ENCODE measurements at regions not wholly inside any gene's neighbourhood (a gene's known extent, or its start where the extent isn't known, plus 50 kb on each side); places are given as distances from the start of the nearest gene placed in this dataset.

DNA sequence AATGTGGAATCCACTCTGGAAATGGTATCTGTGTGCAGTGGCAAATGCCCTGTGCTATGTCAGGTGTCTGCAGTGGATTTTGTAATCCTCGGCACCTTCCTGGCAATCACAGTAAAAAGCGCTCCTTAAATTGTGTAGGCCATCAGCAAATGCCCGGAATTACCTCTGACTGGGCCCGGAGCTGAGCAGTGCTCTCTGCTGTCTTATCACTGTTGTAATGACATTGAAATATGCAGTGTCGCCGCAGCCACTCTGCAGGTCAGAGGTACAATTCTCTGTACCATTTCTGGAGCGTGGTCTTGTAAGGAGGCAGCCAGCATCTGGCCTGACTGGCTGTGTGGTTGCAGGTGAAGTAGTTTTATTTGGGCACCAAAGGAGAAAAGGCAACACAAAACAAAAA, 416.4 kb upstream of the MKI67 start:
- no peaks in the 10 kb centered on the region for H3K36me3 ChIP-seq
- WGBS, 3 donors = 85 to 88% (median 88%) methylated on average over 7 of the region's 7 CpGs
- intact Hi-C loops (cut with DNase I) = no loop called here
- no peak overlapping the region for H3K4me3 ChIP-seq
- H3K27me3 ChIP-seq = no peaks in the 10 kb centered on the region
- H3K9me3 ChIP-seq = no peaks in the 10 kb centered on the region
- TF ChIP-seq POLR2A (IDR thresholded peaks at IDR 0.05) (no peak), EP300 (IDR thresholded peaks at IDR 0.05) (no peak)
- TF ChIP-seq, protein P1, sequence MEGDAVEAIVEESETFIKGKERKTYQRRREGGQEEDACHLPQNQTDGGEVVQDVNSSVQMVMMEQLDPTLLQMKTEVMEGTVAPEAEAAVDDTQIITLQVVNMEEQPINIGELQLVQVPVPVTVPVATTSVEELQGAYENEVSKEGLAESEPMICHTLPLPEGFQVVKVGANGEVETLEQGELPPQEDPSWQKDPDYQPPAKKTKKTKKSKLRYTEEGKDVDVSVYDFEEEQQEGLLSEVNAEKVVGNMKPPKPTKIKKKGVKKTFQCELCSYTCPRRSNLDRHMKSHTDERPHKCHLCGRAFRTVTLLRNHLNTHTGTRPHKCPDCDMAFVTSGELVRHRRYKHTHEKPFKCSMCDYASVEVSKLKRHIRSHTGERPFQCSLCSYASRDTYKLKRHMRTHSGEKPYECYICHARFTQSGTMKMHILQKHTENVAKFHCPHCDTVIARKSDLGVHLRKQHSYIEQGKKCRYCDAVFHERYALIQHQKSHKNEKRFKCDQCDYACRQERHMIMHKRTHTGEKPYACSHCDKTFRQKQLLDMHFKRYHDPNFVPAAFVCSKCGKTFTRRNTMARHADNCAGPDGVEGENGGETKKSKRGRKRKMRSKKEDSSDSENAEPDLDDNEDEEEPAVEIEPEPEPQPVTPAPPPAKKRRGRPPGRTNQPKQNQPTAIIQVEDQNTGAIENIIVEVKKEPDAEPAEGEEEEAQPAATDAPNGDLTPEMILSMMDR (IDR thresholded peaks at IDR 0.05) = no peak
- no peak overlapping the region for H3K27ac ChIP-seq
- no peaks in the 10 kb centered on the region for H3K4me1 ChIP-seq (ENCODE audit: insufficient read depth)
- no peak for DNase-seq

DNA sequence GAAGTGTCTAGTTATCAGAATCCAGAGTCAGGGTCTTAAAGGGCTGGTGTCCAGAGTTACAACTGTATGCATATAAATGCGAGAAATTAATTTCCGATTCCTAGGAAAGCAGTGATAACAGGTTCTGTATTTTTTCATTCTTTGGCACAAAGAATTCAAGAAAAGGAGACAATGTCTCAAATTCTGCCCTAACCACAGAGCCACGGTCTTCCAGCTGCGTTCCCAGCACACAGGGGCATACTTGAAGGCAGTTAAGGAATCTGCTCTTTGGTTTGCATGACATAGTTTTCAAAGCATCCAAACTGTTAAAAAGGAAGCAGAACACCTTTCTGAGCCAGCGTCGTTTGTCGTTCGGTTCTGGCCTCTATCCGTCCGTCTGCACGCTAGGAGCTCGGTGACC, 416.9 kb upstream of the MKI67 start:
- Histone ChIP-seq H3K4me3 (no peak overlapping the region), H3K4me1 (ENCODE audit: insufficient read depth) (no peaks in the 10 kb centered on the region), H3K27me3 (no peaks in the 10 kb centered on the region), H3K36me3 (no peaks in the 10 kb centered on the region), H3K9me3 (no peaks in the 10 kb centered on the region), H3K27ac (no peak overlapping the region)
- DNase-seq = no peak
- WGBS, 3 donors = 86 to 92% (median 90%) methylated on average over 12 of the region's 12 CpGs
- TF ChIP-seq EP300 (IDR thresholded peaks at IDR 0.05) = no peak
- TF ChIP-seq, protein P1 (IDR thresholded peaks at IDR 0.05) = no peak
- no peak for TF ChIP-seq POLR2A (IDR thresholded peaks at IDR 0.05)
- intact Hi-C loops (cut with DNase I) = no loop called here

DNA sequence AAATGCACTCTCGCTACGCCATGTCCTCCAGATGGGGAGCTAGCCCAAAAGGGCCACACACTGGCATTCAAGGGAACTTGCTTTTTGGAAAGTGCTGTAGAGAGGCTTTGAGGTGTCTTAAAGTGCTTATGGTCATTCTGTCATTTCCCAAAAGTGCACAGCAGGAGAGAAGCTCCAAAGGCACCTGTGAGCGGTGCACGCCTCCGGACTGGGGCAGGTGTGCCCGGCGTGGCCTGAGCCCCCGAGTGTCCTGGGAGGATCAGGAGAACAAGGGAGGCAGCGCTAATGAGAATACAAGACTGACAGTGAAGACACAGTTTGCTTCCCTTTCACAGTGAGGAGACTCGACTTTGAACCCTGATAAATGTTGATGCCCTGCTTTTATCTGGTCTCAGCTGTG, 419.0 kb upstream of the MKI67 start:
- Histone ChIP-seq H3K9me3 (no peaks in the 10 kb centered on the region), H3K4me1 (ENCODE audit: insufficient read depth) (no peaks in the 10 kb centered on the region), H3K27ac (no peak overlapping the region), H3K27me3 (no peaks in the 10 kb centered on the region), H3K36me3 (no peaks in the 10 kb centered on the region), H3K4me3 (no peak overlapping the region)
- TF ChIP-seq, protein P1 (IDR thresholded peaks at IDR 0.05) = no peak
- TF ChIP-seq EP300 (IDR thresholded peaks at IDR 0.05) = no peak
- no peak for TF ChIP-seq POLR2A (IDR thresholded peaks at IDR 0.05)
- intact Hi-C loops (cut with DNase I) = no loop called here
- WGBS, 3 donors = 90 to 93% (median 91%) methylated on average over 10 of the region's 10 CpGs
- DNase-seq = no peak

DNA sequence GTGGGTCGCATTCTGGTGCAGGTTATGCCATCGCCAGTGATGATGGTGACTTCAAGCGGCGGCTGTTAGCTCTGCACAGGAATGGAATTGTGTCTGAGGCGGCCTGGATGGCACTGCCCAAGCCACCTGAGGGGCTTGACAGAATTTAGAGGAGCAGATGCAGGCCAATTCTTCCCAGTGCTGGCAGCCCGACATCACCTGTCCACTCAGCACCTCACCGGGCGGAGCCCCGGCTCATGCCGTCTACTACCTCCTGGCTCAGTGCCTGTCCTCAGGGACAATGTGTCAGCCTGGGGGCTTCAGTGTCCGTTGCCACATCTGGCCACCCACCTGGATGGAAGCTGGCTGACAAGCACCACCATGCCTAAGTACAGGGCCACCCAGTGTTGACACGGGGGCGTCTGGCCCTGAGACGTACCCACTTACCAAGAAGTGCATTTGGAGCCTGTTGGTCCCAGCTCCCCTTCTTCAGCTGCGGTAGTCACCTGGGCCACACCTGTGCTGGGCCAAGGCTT, 420.5 kb upstream of the MKI67 start:
- no peaks in the 10 kb centered on the region for H3K27me3 ChIP-seq
- 91 to 94% (median 93%) methylated on average over 15 of the region's 15 CpGs for WGBS, 3 donors
- intact Hi-C loops (cut with DNase I) = no loop called here
- no peak for DNase-seq
- no peak overlapping the region for H3K4me3 ChIP-seq
- no peaks in the 10 kb centered on the region for H3K36me3 ChIP-seq
- no peaks in the 10 kb centered on the region for H3K4me1 ChIP-seq (ENCODE audit: insufficient read depth)
- no peaks in the 10 kb centered on the region for H3K9me3 ChIP-seq
- TF ChIP-seq, protein P1 (IDR thresholded peaks at IDR 0.05) = no peak
- TF ChIP-seq EP300 (IDR thresholded peaks at IDR 0.05) (no peak), POLR2A (IDR thresholded peaks at IDR 0.05) (no peak)
- H3K27ac ChIP-seq = no peak overlapping the region

Measured in ovary (tissue), 7 donors.